ENCODE measurements at regions not wholly inside any gene's neighbourhood (a gene's known extent, or its start where the extent isn't known, plus 50 kb on each side); places are given as distances from the start of the nearest gene placed in this dataset.

- H3K4me3 ChIP-seq (ENCODE audit: low read depth in 1 of 2, low read length in 2 of 2), result no peak overlapping the region
- H3K27me3 ChIP-seq (ENCODE audit: low read depth, low read length), result no peaks in the 10 kb centered on the region
- no peaks in the 10 kb centered on the region for H3K36me3 ChIP-seq (ENCODE audit: control insufficient read depth in 1 of 2, insufficient read depth in 2 of 2, low read length in 2 of 2)
- H3K4me1 ChIP-seq (ENCODE audit: control insufficient read depth in 1 of 2, insufficient read depth in 2 of 2, low read length in 2 of 2), result no peaks in the 10 kb centered on the region
- no peak overlapping the region for H3K27ac ChIP-seq (ENCODE audit: low read length)
- H3K9me3 ChIP-seq (ENCODE audit: control insufficient read depth in 1 of 2, low read length in 2 of 2), result peaks cover 3% of the 10 kb centered on the region in 2 donors
Observed at GRCh38 chr10:78875932-78876331, 192.8 kb upstream of the ZMIZ1 start.

- H3K36me3 ChIP-seq (ENCODE audit: control insufficient read depth in 1 of 2, insufficient read depth in 2 of 2, low read length in 2 of 2), result no peaks in the 10 kb centered on the region
- H3K9me3 ChIP-seq (ENCODE audit: control insufficient read depth in 1 of 2, low read length in 2 of 2), result peaks cover 3% of the 10 kb centered on the region in 2 donors
- H3K27ac ChIP-seq (ENCODE audit: low read length), result no peak overlapping the region
- no peaks in the 10 kb centered on the region for H3K4me1 ChIP-seq (ENCODE audit: control insufficient read depth in 1 of 2, insufficient read depth in 2 of 2, low read length in 2 of 2)
- no peaks in the 10 kb centered on the region for H3K27me3 ChIP-seq (ENCODE audit: low read depth, low read length)
- H3K4me3 ChIP-seq (ENCODE audit: low read depth in 1 of 2, low read length in 2 of 2), result no peak overlapping the region
Observed at GRCh38 chr10:78876449-78876848, 192.3 kb upstream of the ZMIZ1 start.

- Histone ChIP-seq H3K36me3 (ENCODE audit: control insufficient read depth in 1 of 2, insufficient read depth in 2 of 2, low read length in 2 of 2) (no peaks in the 10 kb centered on the region), H3K27me3 (ENCODE audit: low read depth, low read length) (no peaks in the 10 kb centered on the region), H3K27ac (ENCODE audit: low read length) (no peak overlapping the region), H3K9me3 (ENCODE audit: control insufficient read depth in 1 of 2, low read length in 2 of 2) (peaks cover 3 to 5% of the 10 kb centered on the region in 2 donors), H3K4me1 (ENCODE audit: control insufficient read depth in 1 of 2, insufficient read depth in 2 of 2, low read length in 2 of 2) (no peaks in the 10 kb centered on the region), H3K4me3 (ENCODE audit: low read depth in 1 of 2, low read length in 2 of 2) (no peak overlapping the region)
Observed at GRCh38 chr10:78879621-78880020, 189.1 kb upstream of the ZMIZ1 start.

GRCh38 chr10:78886129-78886528 lies 182.6 kb upstream of the ZMIZ1 start:
- Histone ChIP-seq H3K4me1 (ENCODE audit: control insufficient read depth in 1 of 2, insufficient read depth in 2 of 2, low read length in 2 of 2) (no peaks in the 10 kb centered on the region), H3K27me3 (ENCODE audit: low read depth, low read length) (no peaks in the 10 kb centered on the region), H3K9me3 (ENCODE audit: control insufficient read depth in 1 of 2, low read length in 2 of 2) (peaks cover 7 to 11% of the 10 kb centered on the region in 2 donors), H3K4me3 (ENCODE audit: low read depth in 1 of 2, low read length in 2 of 2) (no peak overlapping the region), H3K27ac (ENCODE audit: low read length) (no peak overlapping the region), H3K36me3 (ENCODE audit: control insufficient read depth in 1 of 2, insufficient read depth in 2 of 2, low read length in 2 of 2) (no peaks in the 10 kb centered on the region)

GRCh38 chr10:78889536-78890063 lies 179.2 kb upstream of the ZMIZ1 start:
- peaks cover 7 to 9% of the 10 kb centered on the region in 2 donors for H3K9me3 ChIP-seq (ENCODE audit: control insufficient read depth in 1 of 2, low read length in 2 of 2)
- no peaks in the 10 kb centered on the region for H3K27me3 ChIP-seq (ENCODE audit: low read depth, low read length)
- no peaks in the 10 kb centered on the region for H3K36me3 ChIP-seq (ENCODE audit: control insufficient read depth in 1 of 2, insufficient read depth in 2 of 2, low read length in 2 of 2)
- H3K4me1 ChIP-seq (ENCODE audit: control insufficient read depth in 1 of 2, insufficient read depth in 2 of 2, low read length in 2 of 2), result no peaks in the 10 kb centered on the region
- no peak overlapping the region for H3K4me3 ChIP-seq (ENCODE audit: low read depth in 1 of 2, low read length in 2 of 2)
- no peak overlapping the region for H3K27ac ChIP-seq (ENCODE audit: low read length)

- Histone ChIP-seq H3K36me3 (ENCODE audit: control insufficient read depth in 1 of 2, insufficient read depth in 2 of 2, low read length in 2 of 2) (no peaks in the 10 kb centered on the region), H3K4me3 (ENCODE audit: low read depth in 1 of 2, low read length in 2 of 2) (no peak overlapping the region), H3K27me3 (ENCODE audit: low read depth, low read length) (no peaks in the 10 kb centered on the region), H3K9me3 (ENCODE audit: control insufficient read depth in 1 of 2, low read length in 2 of 2) (peaks cover 7 to 9% of the 10 kb centered on the region in 2 donors), H3K27ac (ENCODE audit: low read length) (no peak overlapping the region), H3K4me1 (ENCODE audit: control insufficient read depth in 1 of 2, insufficient read depth in 2 of 2, low read length in 2 of 2) (no peaks in the 10 kb centered on the region)
Observed at GRCh38 chr10:78890506-78890905, 178.3 kb upstream of the ZMIZ1 start.

- H3K9me3 ChIP-seq (ENCODE audit: control insufficient read depth in 1 of 2, low read length in 2 of 2), result no peaks in the 10 kb centered on the region
- no peaks in the 10 kb centered on the region for H3K4me1 ChIP-seq (ENCODE audit: control insufficient read depth in 1 of 2, insufficient read depth in 2 of 2, low read length in 2 of 2)
- H3K27ac ChIP-seq (ENCODE audit: low read length), result no peak overlapping the region
- no peaks in the 10 kb centered on the region for H3K36me3 ChIP-seq (ENCODE audit: control insufficient read depth in 1 of 2, insufficient read depth in 2 of 2, low read length in 2 of 2)
- no peak overlapping the region for H3K4me3 ChIP-seq (ENCODE audit: low read depth in 1 of 2, low read length in 2 of 2)
- no peaks in the 10 kb centered on the region for H3K27me3 ChIP-seq (ENCODE audit: low read depth, low read length)
Observed at GRCh38 chr10:78891741-78892140, 177.0 kb upstream of the ZMIZ1 start.

GRCh38 chr10:78892338-78893176 lies 176.2 kb upstream of the ZMIZ1 start:
- no peak overlapping the region for H3K4me3 ChIP-seq (ENCODE audit: low read depth in 1 of 2, low read length in 2 of 2)
- no peaks in the 10 kb centered on the region for H3K9me3 ChIP-seq (ENCODE audit: control insufficient read depth in 1 of 2, low read length in 2 of 2)
- H3K36me3 ChIP-seq (ENCODE audit: control insufficient read depth in 1 of 2, insufficient read depth in 2 of 2, low read length in 2 of 2), result no peaks in the 10 kb centered on the region
- H3K27me3 ChIP-seq (ENCODE audit: low read depth, low read length), result no peaks in the 10 kb centered on the region
- H3K27ac ChIP-seq (ENCODE audit: low read length), result no peak overlapping the region
- no peaks in the 10 kb centered on the region for H3K4me1 ChIP-seq (ENCODE audit: control insufficient read depth in 1 of 2, insufficient read depth in 2 of 2, low read length in 2 of 2)

- Histone ChIP-seq H3K27ac (ENCODE audit: low read length) (no peak overlapping the region), H3K9me3 (ENCODE audit: control insufficient read depth in 1 of 2, low read length in 2 of 2) (no peaks in the 10 kb centered on the region), H3K36me3 (ENCODE audit: control insufficient read depth in 1 of 2, insufficient read depth in 2 of 2, low read length in 2 of 2) (no peaks in the 10 kb centered on the region), H3K4me1 (ENCODE audit: control insufficient read depth in 1 of 2, insufficient read depth in 2 of 2, low read length in 2 of 2) (no peaks in the 10 kb centered on the region), H3K4me3 (ENCODE audit: low read depth in 1 of 2, low read length in 2 of 2) (no peak overlapping the region), H3K27me3 (ENCODE audit: low read depth, low read length) (no peaks in the 10 kb centered on the region)
Observed at GRCh38 chr10:78893217-78893616, 175.5 kb upstream of the ZMIZ1 start.

- Histone ChIP-seq H3K4me1 (ENCODE audit: control insufficient read depth in 1 of 2, insufficient read depth in 2 of 2, low read length in 2 of 2) (no peaks in the 10 kb centered on the region), H3K27me3 (ENCODE audit: low read depth, low read length) (no peaks in the 10 kb centered on the region), H3K9me3 (ENCODE audit: control insufficient read depth in 1 of 2, low read length in 2 of 2) (no peaks in the 10 kb centered on the region), H3K27ac (ENCODE audit: low read length) (no peak overlapping the region), H3K4me3 (ENCODE audit: low read depth in 1 of 2, low read length in 2 of 2) (no peak overlapping the region), H3K36me3 (ENCODE audit: control insufficient read depth in 1 of 2, insufficient read depth in 2 of 2, low read length in 2 of 2) (no peaks in the 10 kb centered on the region)
Observed at GRCh38 chr10:78894089-78894840, 174.5 kb upstream of the ZMIZ1 start.

- Histone ChIP-seq H3K4me1 (ENCODE audit: control insufficient read depth in 1 of 2, insufficient read depth in 2 of 2, low read length in 2 of 2) (no peaks in the 10 kb centered on the region), H3K36me3 (ENCODE audit: control insufficient read depth in 1 of 2, insufficient read depth in 2 of 2, low read length in 2 of 2) (no peaks in the 10 kb centered on the region), H3K9me3 (ENCODE audit: control insufficient read depth in 1 of 2, low read length in 2 of 2) (no peaks in the 10 kb centered on the region), H3K27ac (ENCODE audit: low read length) (no peak overlapping the region), H3K27me3 (ENCODE audit: low read depth, low read length) (no peaks in the 10 kb centered on the region), H3K4me3 (ENCODE audit: low read depth in 1 of 2, low read length in 2 of 2) (no peak overlapping the region)
Observed at GRCh38 chr10:78894841-78895195, 173.9 kb upstream of the ZMIZ1 start.

Data from muscle layer of duodenum (tissue), 2 donors.